HFF-Myc (cell line): ENCODE measurements at regions not wholly inside any gene's neighbourhood (a gene's known extent, or its start where the extent isn't known, plus 50 kb on each side); places are given as distances from the start of the nearest gene placed in this dataset.

Experiments
- DNase-seq: peaks from one replicate; pipeline ENCODE4 v3.0.0-alpha.2; 2011; ENCODE audit warnings: low read depth; ENCODE audit errors: extremely low read depth
- H3K4me3 ChIP-seq: replicated peaks from 2 replicates; pipeline ENCODE4 v1.5.1; 2011; ENCODE audit warnings: low read depth, mild to moderate bottlenecking, control low read depth, low read length
- CTCF ChIP-seq: IDR thresholded peaks from 2 replicates; pipeline ENCODE4 v1.5.1; 2012; ENCODE audit warnings: mild to moderate bottlenecking, low read depth, low read length, control low read depth; ENCODE audit errors: missing control alignments

GRCh38 chr13:84934911-84935310 lies 864.3 kb downstream of the SLITRK6 start:
- no peak for DNase-seq
- no peak for TF ChIP-seq CTCF
- H3K4me3 ChIP-seq, result no peak overlapping the region

- H3K4me3 ChIP-seq, result no peak overlapping the region
- DNase-seq, result no peak
- TF ChIP-seq CTCF, result no peak
Observed at GRCh38 chr13:84933797-84934196, 865.4 kb downstream of the SLITRK6 start.

- TF ChIP-seq CTCF, result no peak
- no peak for DNase-seq
- H3K4me3 ChIP-seq, result no peak overlapping the region
Observed at GRCh38 chr13:84931264-84931663, 868.0 kb downstream of the SLITRK6 start.

DNA sequence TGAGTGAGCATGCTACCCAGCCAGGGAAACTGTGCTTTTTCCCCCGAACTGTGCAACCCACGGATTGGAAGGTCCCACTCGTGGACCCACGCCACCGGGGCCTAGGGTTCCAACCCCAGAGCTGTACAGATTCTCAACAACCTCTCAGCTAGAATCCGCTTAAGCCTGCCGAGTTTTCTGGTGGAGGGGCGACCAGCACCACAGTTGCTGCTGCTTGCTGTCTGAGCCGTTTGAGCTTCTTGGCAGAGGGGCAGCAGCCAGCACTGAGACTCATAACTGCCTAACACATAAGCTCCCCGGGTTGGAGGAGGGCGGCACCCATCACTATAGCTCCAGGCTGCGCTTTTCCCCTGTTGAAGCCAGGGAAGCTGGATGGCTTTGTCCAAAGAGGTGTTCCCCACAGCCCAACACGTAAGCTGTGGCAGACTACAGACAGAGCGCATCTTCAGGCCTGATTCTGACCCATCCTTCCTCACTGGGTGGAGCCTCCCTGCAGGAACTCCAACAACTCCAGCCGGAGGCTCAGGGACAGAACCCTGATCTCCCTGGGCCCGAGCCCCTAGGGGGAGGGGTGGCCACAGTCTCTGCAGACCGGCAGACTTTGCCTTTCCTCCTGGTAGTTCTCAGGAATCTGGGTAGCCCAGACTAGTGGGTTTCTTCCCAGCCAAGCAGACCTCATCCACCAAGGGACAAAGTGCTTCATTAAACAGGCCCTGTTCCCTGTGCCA lies 871.6 kb downstream of the SLITRK6 start:
- DNase-seq, result no peak
- TF ChIP-seq CTCF, result no peak
- H3K4me3 ChIP-seq, result no peak overlapping the region

DNA sequence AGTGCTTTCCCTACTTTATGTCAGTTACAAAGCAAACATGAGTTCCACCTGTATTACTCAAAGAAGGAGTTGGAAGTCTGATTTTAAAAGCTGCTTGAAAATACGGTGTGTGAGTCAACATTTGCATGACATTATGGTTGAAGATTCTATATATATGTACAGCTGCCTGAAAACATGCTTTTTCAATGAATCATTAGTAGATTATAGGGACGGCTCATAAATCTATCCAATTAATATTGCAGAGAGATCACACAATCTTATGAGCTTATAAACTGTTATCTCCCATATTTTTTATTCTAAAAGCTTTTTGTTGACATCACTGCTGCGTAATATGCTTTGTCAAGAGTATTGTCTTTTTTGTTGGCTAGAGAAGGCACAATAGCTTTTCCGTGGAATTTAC lies 873.8 kb downstream of the SLITRK6 start:
- no peak for DNase-seq
- TF ChIP-seq CTCF, result no peak
- no peak overlapping the region for H3K4me3 ChIP-seq

DNA sequence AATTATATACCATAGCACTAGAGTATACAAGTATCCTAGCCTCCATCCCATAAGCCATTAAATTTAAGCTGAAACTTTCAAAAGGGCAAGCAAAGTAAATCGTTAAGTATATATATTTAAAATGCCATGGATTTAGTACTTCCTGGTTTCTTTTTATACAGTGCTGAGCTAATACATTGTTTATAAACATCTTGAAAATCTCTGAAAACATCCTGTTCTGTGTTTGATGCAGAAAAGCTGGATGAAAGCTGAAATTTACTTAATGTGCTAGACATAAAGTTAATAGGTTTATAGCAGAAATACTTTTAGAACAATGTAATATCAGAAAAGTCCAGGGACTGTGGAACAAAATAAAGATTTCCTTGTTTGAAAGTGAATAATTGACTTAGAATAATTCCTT lies 875.4 kb downstream of the SLITRK6 start:
- DNase-seq, result no peak

More for the DNA sequence above, 875.4 kb downstream of the SLITRK6 start:
- no peak overlapping the region for H3K4me3 ChIP-seq
- TF ChIP-seq CTCF, result no peak
